Loucy (cell line): ENCODE measurements at regions not wholly inside any gene's neighbourhood (a gene's known extent, or its start where the extent isn't known, plus 50 kb on each side); places are given as distances from the start of the nearest gene placed in this dataset.

Experiments
- EZH2phosphoT487 ChIP-seq: fragments of 200-600 bp; IDR thresholded peaks from 2 replicates; pipeline ENCODE4 v1.6.1; 2018; ENCODE audit warnings: antibody characterized with exemption, mild to moderate bottlenecking, moderate library complexity, borderline replicate concordance
- TF ChIP-seq, protein P1 (sequence below): fragments of 200-600 bp; sonication (generic); conservative IDR thresholded peaks from 2 replicates; pipeline ENCODE4 v1.5.1; 2014; ENCODE audit warnings: mild to moderate bottlenecking, antibody characterized with exemption, low read length

DNA sequence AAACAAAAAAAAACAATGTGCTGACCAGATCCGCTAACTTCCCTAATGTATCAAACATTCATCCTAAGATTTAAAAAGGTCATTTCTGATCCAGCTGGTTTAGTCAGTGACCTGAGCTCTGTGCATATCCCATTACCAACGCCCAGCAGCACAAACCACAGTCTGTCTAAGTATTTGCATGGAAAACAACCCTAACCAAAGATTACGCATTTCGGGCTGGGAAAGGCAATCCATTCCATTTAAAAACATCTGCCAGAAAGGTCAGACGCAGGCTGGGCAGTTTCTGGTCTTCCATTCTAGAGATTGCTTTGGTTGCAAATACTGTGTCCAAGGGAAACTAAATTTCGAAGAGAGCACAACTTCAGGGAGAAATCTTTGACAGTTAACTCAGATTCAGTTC is 234.9 kb downstream of the FLRT2 start:
- TF ChIP-seq, protein P1, sequence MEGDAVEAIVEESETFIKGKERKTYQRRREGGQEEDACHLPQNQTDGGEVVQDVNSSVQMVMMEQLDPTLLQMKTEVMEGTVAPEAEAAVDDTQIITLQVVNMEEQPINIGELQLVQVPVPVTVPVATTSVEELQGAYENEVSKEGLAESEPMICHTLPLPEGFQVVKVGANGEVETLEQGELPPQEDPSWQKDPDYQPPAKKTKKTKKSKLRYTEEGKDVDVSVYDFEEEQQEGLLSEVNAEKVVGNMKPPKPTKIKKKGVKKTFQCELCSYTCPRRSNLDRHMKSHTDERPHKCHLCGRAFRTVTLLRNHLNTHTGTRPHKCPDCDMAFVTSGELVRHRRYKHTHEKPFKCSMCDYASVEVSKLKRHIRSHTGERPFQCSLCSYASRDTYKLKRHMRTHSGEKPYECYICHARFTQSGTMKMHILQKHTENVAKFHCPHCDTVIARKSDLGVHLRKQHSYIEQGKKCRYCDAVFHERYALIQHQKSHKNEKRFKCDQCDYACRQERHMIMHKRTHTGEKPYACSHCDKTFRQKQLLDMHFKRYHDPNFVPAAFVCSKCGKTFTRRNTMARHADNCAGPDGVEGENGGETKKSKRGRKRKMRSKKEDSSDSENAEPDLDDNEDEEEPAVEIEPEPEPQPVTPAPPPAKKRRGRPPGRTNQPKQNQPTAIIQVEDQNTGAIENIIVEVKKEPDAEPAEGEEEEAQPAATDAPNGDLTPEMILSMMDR, result no peak
- no peak for TF ChIP-seq EZH2phosphoT487
